H9 (cell line): ENCODE measurements at regions not wholly inside any gene's neighbourhood (a gene's known extent, or its start where the extent isn't known, plus 50 kb on each side); places are given as distances from the start of the nearest gene placed in this dataset.

Source experiments
- DNase-seq: peaks from one replicate; pipeline ENCODE4 v3.0.0-alpha.2; 2017
- H2AFZ ChIP-seq: one replicate; pipeline ENCODE4 v1.6.1; 2013; ENCODE audit warnings: mild to moderate bottlenecking, low read length, control low read depth, moderate library complexity
- H2AK5ac ChIP-seq: 2 replicates; pipeline ENCODE4 v1.6.1; 2013; ENCODE audit warnings: low read length, control low read depth, mixed read lengths; ENCODE audit not compliant: insufficient read length
- H2BK120ac ChIP-seq: one replicate; pipeline ENCODE4 v1.6.1; 2013; ENCODE audit warnings: low read depth, mild to moderate bottlenecking, low read length, control low read depth, inconsistent platforms; ENCODE audit not compliant: poor library complexity, severe bottlenecking
- H2BK12ac ChIP-seq: 2 replicates; pipeline ENCODE4 v1.6.1; 2013; ENCODE audit warnings: low read length, control low read depth, mixed read lengths, low read depth; ENCODE audit not compliant: insufficient read length
- H2BK15ac ChIP-seq: 2 replicates; pipeline ENCODE4 v1.6.1; 2013; ENCODE audit warnings: low read depth, low read length, control low read depth
- H2BK20ac ChIP-seq: one replicate; pipeline ENCODE4 v1.6.1; 2013; ENCODE audit warnings: low read depth, mild to moderate bottlenecking, low read length, control low read depth, inconsistent platforms; ENCODE audit not compliant: poor library complexity, severe bottlenecking
- H2BK5ac ChIP-seq: 2 replicates; pipeline ENCODE4 v1.6.1; 2013; ENCODE audit warnings: low read length, control low read depth, mixed read lengths; ENCODE audit not compliant: insufficient read length
- H3K14ac ChIP-seq: 2 replicates; pipeline ENCODE4 v1.6.1; 2013; ENCODE audit warnings: low read length, control low read depth; ENCODE audit not compliant: insufficient read depth
- H3K18ac ChIP-seq: 2 replicates; pipeline ENCODE4 v1.6.1; 2013; ENCODE audit warnings: low read depth, mild to moderate bottlenecking, mixed read lengths, low read length, control low read depth; ENCODE audit not compliant: insufficient read length
- H3K23ac ChIP-seq: 2 replicates; pipeline ENCODE4 v1.6.1; 2013; ENCODE audit warnings: low read length, control low read depth, mixed read lengths, low read depth; ENCODE audit not compliant: insufficient read length
- H3K23me2 ChIP-seq: 2 replicates; pipeline ENCODE4 v1.6.1; 2013; ENCODE audit warnings: low read depth, mild to moderate bottlenecking, mixed read lengths, low read length, control low read depth; ENCODE audit not compliant: insufficient read length, poor library complexity, severe bottlenecking
- H3K27ac ChIP-seq: 2 replicates; pipeline ENCODE4 v1.5.1; 2013; ENCODE audit warnings: low read length, control low read depth, mixed read lengths, low read depth; ENCODE audit not compliant: insufficient read length
- H3K27me3 ChIP-seq: 2 replicates; pipeline ENCODE4 v1.6.1; 2013; ENCODE audit warnings: low read length, control low read depth, inconsistent platforms; ENCODE audit not compliant: insufficient read depth
- H3K4ac ChIP-seq: 2 replicates; pipeline ENCODE4 v1.6.1; 2013; ENCODE audit warnings: low read depth, mild to moderate bottlenecking, control low read depth, inconsistent platforms, low read length, moderate library complexity
- H3K4me1 ChIP-seq: 2 replicates; pipeline ENCODE4 v1.6.1; 2013; ENCODE audit warnings: low read length, control low read depth, inconsistent platforms; ENCODE audit not compliant: insufficient read depth
- H3K4me2 ChIP-seq: 2 replicates; pipeline ENCODE4 v1.6.1; 2013; ENCODE audit warnings: low read length, control low read depth, mixed read lengths; ENCODE audit not compliant: insufficient read length, insufficient read depth
- H3K56ac ChIP-seq: 2 replicates; pipeline ENCODE4 v1.6.1; 2013; ENCODE audit warnings: low read depth, mild to moderate bottlenecking, mixed read lengths, low read length, control low read depth; ENCODE audit not compliant: insufficient read length
- H3K79me1 ChIP-seq: 2 replicates; pipeline ENCODE4 v1.6.1; 2013; ENCODE audit warnings: low read depth, mild to moderate bottlenecking, moderate library complexity, low read length, control low read depth, inconsistent platforms; ENCODE audit not compliant: insufficient read depth, poor library complexity, severe bottlenecking
- H3K79me2 ChIP-seq: 2 replicates; pipeline ENCODE4 v1.6.1; 2013; ENCODE audit warnings: low read length, control low read depth, inconsistent platforms; ENCODE audit not compliant: insufficient read depth
- H3K9ac ChIP-seq: 2 replicates; pipeline ENCODE4 v1.6.1; 2013; ENCODE audit warnings: low read length, control low read depth, mixed read lengths; ENCODE audit not compliant: insufficient read length; ENCODE audit errors: extremely low read depth
- H3K9me3 ChIP-seq: one replicate; pipeline ENCODE4 v1.6.1; 2013; ENCODE audit warnings: low read depth, low read length, inconsistent platforms; ENCODE audit not compliant: control insufficient read depth
- H3T11ph ChIP-seq: one replicate; pipeline ENCODE4 v1.6.1; 2013; ENCODE audit warnings: mild to moderate bottlenecking, low read length, control low read depth, inconsistent platforms
- H4K20me1 ChIP-seq: one replicate; pipeline ENCODE4 v1.6.1; 2013; ENCODE audit not compliant: control insufficient read depth, insufficient read length, insufficient read depth
- H4K5ac ChIP-seq: 2 replicates; pipeline ENCODE4 v1.6.1; 2013; ENCODE audit warnings: low read depth, mild to moderate bottlenecking, mixed read lengths, low read length, control low read depth; ENCODE audit not compliant: insufficient read length
- H4K8ac ChIP-seq: replicated peaks from 2 replicates; pipeline ENCODE4 v1.6.1; 2013; ENCODE audit warnings: low read length, control low read depth, mixed read lengths, low read depth; ENCODE audit not compliant: insufficient read length
- H4K91ac ChIP-seq: 2 replicates; pipeline ENCODE4 v1.6.1; 2013; ENCODE audit warnings: low read depth, mild to moderate bottlenecking, moderate library complexity, mixed read lengths, low read length, control low read depth; ENCODE audit not compliant: insufficient read length
- H3K27ac Mint-ChIP-seq, 3 experiments: 2 replicates in 2 of 3; 3 replicates in 1 of 3; pipeline ENCODE4 v1.8.0; 2020 to 2021; ENCODE audit warnings: mixed read lengths in 3 of 3, mild to moderate bottlenecking in 1 of 3, moderate library complexity in 1 of 3
- H3K27me3 Mint-ChIP-seq: 2 replicates; pipeline ENCODE4 v1.8.0; 2021; ENCODE audit warnings: low read depth, mild to moderate bottlenecking, moderate library complexity, mixed read lengths
- H3K36me3 Mint-ChIP-seq, 3 experiments: 2 replicates in 2 of 3; 3 replicates in 1 of 3; pipeline ENCODE4 v1.8.0; 2020 to 2021; ENCODE audit warnings: low read depth in 3 of 3, mixed read lengths in 3 of 3; ENCODE audit not compliant: insufficient read depth in 1 of 3
- H3K4me1 Mint-ChIP-seq, 2 experiments: 2 replicates each; pipeline ENCODE4 v1.8.0; 2020; ENCODE audit warnings: mixed read lengths in 2 of 2
- H3K4me3 Mint-ChIP-seq, 2 experiments: 2 replicates in 1 of 2; 3 replicates in 1 of 2; pipeline ENCODE4 v1.8.0; 2020 to 2021; ENCODE audit warnings: mild to moderate bottlenecking in 2 of 2, mixed read lengths in 2 of 2, moderate library complexity in 1 of 2
- H3K9me3 Mint-ChIP-seq, 2 experiments: 2 replicates in 1 of 2; 3 replicates in 1 of 2; pipeline ENCODE4 v1.8.0; 2020; ENCODE audit warnings: mild to moderate bottlenecking in 2 of 2, mixed read lengths in 2 of 2, moderate library complexity in 1 of 2
- CTCF ChIP-seq: fragments of 200-600 bp; sonication (generic); conservative IDR thresholded peaks from 3 replicates; pipeline ENCODE4 v1.8.0; 2021; ENCODE audit warnings: antibody characterized with exemption, mild to moderate bottlenecking
- WGBS: extraction: QIAGEN DNeasy Blood & Tissue Kit; methylation state at CpG from one replicate; pipeline ENCODE4 v1.1.7; 2013; ENCODE audit warnings: missing lambda C conversion rate, low lambda C conversion rate, mixed read lengths; ENCODE audit not compliant: insufficient read length; ENCODE audit errors: extremely low coverage; 5-methylcytosine and 5-hydroxymethylcytosine counted together

GRCh38 chr9:124190761-124191160 lies 67.0 kb upstream of the NEK6 start:
- peaks cover 0 to 10% (median 0%) of the 10 kb centered on the region in 3 experiments; a peak in 2 of 7 replicates for H3K36me3 Mint-ChIP-seq
- Histone ChIP-seq H3T11ph (no peak overlapping the region), H3K18ac (no peak overlapping the region)

More at GRCh38 chr9:124190761-124191160, 67.0 kb upstream of the NEK6 start:
- H3K27me3 Mint-ChIP-seq: peaks cover 6% of the 10 kb centered on the region
- no peaks in the 10 kb centered on the region for H3K79me2 ChIP-seq
- no peaks in the 10 kb centered on the region for H3K27me3 ChIP-seq
- no peak for DNase-seq
- H3K4me1 ChIP-seq: no peaks in the 10 kb centered on the region; the same call in 1 of the 2 replicates
- no peak overlapping the region for H2BK15ac ChIP-seq
- H3K14ac ChIP-seq: no peak overlapping the region
- H3K27ac Mint-ChIP-seq: no peak overlapping the region
- no peak overlapping the region for H3K4ac ChIP-seq
- no peak overlapping the region for H3K23ac ChIP-seq
- H3K4me2 ChIP-seq: no peak overlapping the region
- H3K23me2 ChIP-seq: no peaks in the 10 kb centered on the region
- no peak for TF ChIP-seq CTCF
- no peak overlapping the region for H3K4me3 Mint-ChIP-seq
- peaks cover 5 to 9% of the 10 kb centered on the region in 2 experiments; a peak in 4 of 5 replicates for H3K9me3 Mint-ChIP-seq
- no peak overlapping the region for H2AFZ ChIP-seq
- no peak overlapping the region for H3K27ac ChIP-seq
- peaks cover 4 to 6% of the 10 kb centered on the region in 2 experiments for H3K4me1 Mint-ChIP-seq
- no peak overlapping the region for H3K9ac ChIP-seq
- H2BK5ac ChIP-seq: no peak overlapping the region
- H4K91ac ChIP-seq: no peak overlapping the region
- H2BK120ac ChIP-seq: no peak overlapping the region
- H3K56ac ChIP-seq: no peak overlapping the region
- no peak overlapping the region for H2BK20ac ChIP-seq
- WGBS: no CpG with 5 or more reads among the region's 10 CpGs
- no peak overlapping the region for H4K8ac ChIP-seq
- H2AK5ac ChIP-seq: no peak overlapping the region
- no peaks in the 10 kb centered on the region for H3K9me3 ChIP-seq
- H3K79me1 ChIP-seq: no peaks in the 10 kb centered on the region
- H4K20me1 ChIP-seq: no peaks in the 10 kb centered on the region
- H4K5ac ChIP-seq: no peak overlapping the region
- no peak overlapping the region for H2BK12ac ChIP-seq
